Fibroblast of peridontal ligament (primary cell): ENCODE measurements at regions not wholly inside any gene's neighbourhood (a gene's known extent, or its start where the extent isn't known, plus 50 kb on each side); places are given as distances from the start of the nearest gene placed in this dataset.
"Not testable (repeated sequence)": the region's sequence is repeated elsewhere in the genome, so short reads cannot be mapped to it uniquely, and the experiment has no call there.

Experiments used
- DNase-seq: peaks from one replicate; pipeline ENCODE4 v3.0.0-alpha.2; 2010; ENCODE audit errors: extremely low read depth

DNA sequence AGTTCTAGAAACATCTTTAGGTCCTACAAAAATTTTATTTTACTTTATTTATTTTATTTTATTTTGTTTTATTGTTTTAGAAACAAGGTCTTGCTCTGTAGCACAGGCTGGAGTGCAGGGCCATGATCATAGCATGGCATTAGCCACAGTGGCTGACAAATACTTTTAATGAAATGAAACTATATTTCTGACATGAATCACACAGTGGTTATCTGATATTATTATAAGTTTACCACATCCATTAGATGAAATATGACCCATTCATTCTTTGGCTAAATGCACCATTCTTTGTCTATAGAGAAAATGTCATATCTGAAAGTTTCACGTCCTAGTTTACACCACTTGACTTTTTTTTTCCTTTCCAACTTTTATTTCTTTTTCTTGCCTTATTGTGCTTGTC, 613.4 kb upstream of the ADAMTS5 start:
- DNase-seq = peak; percentile 49

DNA sequence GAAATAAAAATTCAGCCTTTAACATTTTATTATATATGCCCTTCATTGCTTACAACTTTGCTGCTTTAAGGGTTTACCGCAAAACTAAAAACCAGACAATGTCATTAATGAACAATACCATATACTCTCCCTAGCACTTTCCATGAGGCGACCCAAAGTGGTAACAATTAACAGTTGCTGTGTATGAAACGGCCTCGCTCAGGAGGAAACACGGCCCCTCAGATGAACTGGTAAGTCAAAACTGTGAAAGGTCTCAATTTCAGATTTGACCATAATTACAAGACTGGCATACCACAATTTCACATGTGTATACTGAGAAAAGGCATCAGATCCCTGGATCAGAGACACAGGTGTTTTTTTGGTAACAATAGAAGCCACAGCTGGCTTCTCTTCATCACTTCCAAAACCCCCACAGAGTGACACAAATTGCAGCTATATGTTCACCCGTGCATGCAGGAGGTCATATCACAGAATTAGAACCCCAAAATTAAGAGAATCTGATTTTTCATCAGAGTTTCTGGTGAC, 611.9 kb upstream of the ADAMTS5 start:
- DNase-seq = no peak

DNA sequence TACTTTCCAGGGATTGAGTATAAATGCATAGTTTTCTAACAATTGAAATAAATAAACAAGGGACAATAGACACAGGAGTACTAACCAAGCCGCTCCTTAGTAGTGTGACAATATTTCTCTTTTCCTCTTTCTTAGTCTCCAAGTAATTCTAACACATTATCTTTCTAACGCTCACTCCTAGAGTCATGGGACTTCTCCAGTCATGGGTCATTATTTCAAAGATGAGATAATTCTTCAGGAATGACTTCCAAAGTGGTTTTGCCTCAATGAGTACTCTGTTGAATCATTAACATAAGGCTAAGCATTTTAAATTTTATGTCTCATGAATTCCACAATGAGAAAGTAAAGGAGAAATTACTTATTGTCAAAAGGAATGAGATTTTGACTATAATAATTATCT, 605.8 kb upstream of the ADAMTS5 start:
- peak; percentile 94 for DNase-seq

DNA sequence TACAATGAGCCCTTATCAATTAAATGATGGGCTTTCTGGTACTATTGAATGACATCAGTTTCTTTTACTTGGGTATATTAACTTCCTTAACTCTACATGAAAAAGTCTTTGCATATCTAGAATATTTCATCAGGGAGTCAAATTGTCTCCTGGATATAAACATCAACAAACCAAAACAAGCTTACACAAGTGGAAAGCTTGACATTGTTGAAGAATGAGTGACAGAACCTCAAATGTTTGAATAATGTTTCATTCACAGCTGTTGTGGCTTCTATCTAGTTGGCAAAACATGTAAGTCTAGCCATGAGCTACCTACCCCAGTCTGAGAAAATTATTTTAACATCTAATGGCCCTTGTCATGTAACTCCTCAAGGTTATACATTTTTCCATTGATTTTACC, 604.8 kb upstream of the ADAMTS5 start:
- peak; percentile 89 for DNase-seq

DNA sequence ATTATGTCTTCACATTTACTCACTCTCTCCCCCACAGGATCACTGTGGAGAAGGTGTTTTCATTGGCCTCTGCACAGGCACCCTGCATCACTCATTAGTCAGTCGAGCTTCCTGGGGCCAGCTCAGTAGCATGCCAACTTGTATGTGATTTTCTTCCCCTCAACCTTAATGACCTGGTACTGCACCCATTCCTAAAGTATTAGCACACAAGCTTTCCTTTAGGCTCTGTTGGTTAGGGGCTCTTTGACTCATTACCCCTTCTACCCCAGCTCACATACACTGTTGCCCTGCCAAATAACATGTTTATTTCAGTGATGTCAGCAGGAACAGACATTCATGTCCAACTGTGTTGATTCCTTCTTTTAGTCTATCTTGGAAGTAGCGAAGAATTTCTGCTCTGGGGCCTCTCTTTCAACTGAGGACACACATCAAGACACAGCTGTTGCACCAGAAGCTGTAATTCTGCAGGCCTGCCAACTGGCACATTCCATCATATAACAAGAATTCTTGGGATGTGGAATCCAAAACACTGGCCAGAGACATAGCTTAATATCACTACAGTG, 603.5 kb upstream of the ADAMTS5 start:
- DNase-seq = peak; percentile 98

DNA sequence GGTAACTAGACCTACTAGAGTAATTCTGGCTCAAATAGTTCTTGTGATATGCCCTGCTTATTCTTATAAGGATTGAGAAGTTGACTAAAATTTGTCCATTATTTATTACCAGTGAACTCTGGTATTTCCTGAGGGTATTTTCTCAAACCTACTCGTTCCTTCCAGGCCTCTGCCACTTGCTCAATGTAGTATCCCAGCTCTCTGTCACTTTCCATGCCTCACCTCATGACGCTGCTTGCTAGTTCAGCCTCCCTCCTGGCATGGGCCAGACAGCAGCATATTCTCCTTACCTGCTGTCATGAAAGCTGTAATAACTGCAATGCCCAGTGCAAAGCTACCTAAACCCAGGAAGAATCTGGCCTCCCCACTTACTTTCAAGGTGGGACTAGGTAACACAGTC, 602.9 kb upstream of the ADAMTS5 start:
- DNase-seq = no peak

DNA sequence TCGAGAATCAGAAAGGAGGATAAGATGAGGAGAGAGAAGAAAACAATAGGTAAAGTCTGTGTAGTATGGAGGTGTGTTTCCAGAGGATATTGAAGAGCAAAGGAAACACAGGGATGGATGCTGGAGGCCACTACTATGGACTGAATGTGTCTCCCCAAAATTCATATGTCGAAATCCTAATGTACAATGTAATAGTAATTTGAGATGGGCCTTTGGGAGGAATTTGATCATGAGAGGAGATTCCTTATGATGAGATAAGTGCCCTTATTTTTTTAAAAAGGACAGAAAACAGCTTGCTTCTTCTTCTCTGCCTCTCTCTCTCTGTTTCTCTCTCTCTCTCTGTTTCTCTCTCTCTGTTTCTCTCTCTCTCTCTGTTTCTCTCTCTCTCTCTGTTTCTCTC, 602.2 kb upstream of the ADAMTS5 start:
- peak; percentile 67 for DNase-seq

DNA sequence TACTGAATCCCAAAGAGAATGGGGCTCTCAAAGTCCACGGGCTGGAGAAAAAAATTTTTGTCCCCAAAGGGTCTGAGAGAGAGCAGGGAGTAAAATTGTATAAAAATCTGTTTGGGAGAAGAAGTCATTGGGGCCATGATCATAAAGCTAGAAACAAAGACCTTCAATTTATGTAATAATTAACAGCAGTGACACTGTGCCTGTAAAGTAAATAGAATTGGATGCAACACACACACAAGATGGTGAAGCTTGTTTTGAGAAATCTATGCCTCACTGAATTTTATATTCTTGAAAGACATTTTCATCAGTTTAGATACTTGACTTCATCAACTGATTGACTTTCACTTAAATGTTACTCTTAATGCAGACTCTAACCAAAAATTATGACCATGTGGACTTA, 600.5 kb upstream of the ADAMTS5 start:
- peak; percentile 26 for DNase-seq

DNA sequence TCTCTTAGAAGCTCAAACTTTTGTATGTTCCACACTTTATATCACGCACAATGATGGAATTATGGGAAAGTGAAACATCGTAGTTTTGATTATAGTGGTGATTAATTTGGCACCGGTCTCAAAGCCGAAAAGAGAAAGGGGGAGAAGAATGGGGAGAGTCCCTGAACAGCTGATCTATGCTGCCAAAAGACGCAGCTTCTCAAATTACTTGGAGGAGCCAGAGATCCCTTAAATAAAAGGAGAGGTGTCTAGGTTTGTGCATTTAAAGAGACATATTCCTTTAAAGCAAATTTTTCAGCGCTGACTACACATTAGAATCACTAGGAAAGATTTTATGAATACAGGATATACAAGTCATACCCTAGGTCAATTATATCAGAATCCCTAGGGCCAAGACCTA, 599.6 kb upstream of the ADAMTS5 start:
- DNase-seq = no peak

DNA sequence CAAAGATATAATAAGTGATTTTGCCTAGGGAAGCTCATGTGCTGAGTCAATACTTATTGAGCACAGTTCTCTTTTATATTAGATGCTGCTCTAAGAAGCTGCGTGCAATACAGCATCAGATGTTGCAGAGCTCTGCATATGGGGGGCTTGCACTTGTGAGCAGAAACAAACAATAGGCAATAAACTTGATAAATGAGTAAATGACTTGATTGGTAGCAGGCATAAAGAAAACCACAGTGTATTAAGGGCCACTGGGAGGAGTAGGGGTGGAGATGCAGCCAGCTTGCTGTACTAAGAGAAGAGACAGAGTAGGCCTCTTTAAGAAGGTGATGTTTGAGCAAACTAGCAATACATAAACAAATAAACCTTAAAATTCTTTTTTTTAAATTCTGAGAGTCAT, 598.5 kb upstream of the ADAMTS5 start:
- DNase-seq = no peak

DNA sequence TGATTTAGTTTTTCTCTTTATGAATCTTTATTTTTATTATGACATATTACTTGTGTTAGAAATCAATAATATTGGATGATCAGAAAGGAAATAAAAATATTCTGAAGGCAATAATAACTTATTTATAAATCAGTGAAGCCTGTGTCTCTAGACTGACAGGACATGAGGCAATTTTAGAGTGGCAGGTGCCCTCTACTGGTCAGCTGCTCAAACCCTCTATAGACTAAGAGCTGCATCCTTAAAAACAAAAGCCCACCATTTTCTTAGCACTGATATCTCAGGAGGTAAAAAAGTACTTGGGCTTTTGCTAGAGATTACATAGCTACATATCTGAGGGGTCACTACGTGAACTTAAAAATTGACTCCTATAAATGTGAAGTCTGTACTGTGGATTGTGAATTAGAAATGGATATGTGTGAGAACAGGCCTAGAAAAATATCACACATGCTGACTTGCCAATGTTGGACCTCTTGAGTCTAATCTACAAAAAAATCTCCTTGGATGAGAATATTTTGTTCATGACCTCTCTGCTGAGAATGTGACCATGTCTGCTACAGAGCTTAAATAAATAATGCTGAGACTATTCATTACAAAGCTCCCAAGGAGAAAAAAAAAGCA, 597.9 kb upstream of the ADAMTS5 start:
- peak; percentile 81 for DNase-seq

DNA sequence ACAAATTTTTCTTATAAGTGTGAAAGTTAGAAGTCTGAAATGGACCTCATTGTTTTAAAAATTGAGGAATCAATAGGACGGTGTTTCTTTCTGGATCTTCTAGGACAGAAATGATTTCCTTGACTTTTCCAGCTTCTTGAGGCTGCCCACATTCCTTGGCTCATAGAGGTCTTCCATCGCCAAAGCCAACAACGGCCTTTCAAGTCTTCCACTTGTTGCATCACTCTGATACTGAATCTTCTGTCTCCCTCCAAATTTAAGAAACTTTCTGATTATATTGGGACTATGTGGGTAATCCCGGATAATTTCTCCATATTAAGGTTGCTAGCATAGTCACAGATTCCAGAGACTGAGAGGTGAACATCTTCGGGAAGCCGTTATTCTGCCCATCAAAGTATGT, 595.4 kb upstream of the ADAMTS5 start:
- no peak for DNase-seq

DNA sequence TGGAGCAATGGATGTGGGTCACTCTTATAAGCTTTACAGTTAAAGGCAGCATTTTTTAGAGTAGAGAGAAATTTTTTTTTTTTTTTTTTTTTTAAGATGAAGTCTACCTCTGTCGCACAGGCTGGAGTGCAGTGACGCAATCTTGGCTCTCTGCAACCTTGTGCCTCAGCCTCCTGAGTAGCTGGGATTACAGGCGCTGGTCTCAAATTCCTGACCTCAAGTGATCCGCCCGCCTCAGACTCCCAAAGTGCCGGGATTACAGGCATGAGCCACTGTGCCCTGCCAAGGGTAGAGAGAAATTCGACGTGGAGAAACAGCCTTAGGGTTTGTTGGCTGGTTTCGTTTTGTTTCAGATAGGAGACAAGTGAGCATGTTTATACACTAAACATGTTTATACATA, 594.2 kb upstream of the ADAMTS5 start:
- no peak for DNase-seq

DNA sequence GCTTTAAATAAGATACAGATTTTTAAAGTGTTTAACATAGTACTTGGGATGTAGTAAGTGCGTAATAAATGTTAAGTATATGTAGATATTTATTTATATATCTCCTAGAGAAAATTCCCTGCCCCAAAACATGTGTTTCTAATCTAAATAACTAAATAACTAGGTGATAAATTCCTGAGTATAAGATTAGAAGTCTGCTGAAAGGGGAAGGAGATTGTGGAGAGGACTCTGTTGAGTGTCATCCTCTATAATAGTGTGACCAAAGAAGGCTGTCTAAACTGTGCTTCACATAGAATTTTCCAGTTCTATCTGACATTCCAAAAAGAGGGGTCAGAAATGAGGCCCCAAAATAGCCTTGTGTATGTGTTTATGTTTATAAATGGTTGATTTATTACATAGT, 590.5 kb upstream of the ADAMTS5 start:
- no peak for DNase-seq

DNA sequence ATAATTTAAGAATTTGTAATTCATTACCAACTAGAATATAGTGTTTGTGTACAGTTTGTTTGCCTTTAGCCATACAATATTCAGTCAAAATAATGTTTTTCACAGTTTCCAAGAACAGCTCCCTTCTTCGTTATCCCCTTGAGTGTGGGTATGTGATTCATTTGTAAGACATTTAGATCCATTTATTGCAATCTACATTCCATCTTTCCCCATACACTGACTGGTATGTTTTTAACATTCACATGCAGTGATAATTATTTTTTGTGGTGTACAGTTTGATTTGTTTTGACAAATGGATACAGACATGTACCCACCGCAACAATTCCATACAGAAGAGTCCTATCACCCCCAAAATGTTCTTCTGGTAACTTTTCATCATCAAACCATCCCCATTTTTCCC, 589.1 kb upstream of the ADAMTS5 start:
- peak; percentile 45 for DNase-seq

DNA sequence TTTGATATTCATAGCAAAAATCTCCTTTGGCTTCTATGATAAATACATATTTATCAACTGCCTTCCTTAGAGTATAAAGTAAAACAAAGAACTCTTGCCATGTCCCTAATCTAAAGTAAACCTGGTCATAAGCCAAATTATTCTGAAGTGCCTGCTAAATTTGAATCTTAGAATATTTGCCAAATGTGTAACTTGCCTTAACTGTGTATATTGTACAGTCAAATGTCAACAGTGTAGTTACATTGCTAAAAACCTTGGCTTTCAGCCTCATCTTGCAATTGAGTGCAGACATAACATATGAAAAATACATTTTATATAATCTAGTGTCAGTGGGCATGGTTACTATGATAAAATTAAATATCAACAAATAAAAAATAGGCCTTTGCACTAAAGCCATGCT, 583.4 kb upstream of the ADAMTS5 start:
- DNase-seq = peak; percentile 33

DNA sequence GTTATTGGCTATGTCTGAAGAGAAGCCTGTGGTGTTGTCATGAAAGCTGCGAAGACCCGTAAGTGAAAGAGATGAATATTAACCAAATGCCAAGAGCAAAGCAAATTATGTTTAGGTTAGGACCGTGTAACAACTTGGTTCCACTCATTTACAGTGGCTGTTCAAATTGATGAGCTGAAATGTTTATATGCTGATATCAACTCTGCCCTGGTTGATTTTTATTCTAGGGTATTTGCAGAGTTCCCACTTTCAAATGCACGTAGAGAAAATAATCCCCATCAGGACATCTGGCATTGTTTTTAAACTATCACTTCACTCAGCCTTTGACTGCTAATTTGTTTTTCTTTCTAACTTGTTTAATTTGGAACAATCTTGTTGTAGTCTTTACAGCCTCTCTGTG, 581.6 kb upstream of the ADAMTS5 start:
- DNase-seq = no peak

DNA sequence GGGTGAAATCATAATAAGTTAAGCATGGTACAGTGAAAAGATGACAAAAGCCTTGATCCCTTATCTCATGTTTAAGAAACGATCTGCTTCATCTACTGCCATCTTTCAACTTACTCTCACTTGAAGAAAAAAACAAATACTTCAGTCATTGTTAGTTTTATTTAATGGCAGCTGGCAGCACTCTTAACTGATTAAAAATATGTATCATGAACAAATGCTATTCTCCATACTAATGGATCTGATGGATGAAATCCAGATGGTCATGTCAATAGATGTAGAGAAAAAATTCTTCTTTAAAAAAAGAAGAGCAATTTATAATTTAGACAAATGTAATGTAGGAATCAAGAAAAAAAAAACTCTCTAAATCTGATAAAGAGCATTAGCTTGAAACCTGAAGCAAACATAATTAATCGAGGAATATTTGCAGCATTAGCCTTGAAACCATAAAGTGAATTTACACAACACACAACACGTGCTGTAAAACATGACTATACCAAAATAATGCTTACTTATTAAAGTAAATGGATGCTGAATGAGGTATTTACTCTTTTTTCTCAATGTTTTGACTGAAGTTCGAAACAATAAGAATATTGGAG, 579.0 kb upstream of the ADAMTS5 start:
- DNase-seq = no peak

DNA sequence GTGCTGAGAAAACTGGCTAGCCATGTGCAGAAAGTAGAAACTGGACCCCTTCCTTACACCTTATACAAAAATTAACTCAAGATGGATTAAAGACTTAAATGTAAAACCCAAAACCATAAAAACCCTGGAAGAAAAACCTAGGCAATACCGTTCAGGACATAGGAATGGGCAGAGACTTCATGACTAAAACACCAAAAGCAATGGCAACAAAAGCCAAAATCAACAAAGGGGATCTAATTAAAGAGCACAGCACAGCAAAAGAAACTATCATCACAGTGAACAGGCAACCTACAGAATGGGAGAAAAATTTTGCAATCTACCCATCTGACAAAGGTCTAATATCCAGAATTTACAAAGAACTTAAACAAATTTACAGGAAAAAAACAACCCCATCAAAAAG, 575.2 kb upstream of the ADAMTS5 start:
- not testable (repeated sequence) for DNase-seq

DNA sequence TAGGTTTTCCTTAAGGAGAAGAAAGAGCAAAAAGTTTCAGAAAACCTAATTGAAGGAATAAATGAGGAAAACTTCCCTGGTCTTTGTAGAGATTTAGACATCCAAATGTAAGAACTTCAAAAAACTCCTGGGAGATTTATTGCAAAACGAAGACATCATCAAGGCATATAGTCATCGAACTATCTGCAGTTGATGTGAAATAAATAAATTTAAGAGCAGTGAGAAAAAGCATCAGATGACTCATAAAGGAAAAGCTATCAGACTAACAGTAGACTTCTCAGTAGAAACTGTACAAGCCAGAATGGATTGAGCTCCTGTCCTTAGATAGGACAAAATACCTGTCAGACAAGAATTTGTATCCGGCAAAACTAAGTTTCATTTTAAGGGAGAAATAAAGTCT, 569.4 kb upstream of the ADAMTS5 start:
- peak; percentile 78 for DNase-seq

DNA sequence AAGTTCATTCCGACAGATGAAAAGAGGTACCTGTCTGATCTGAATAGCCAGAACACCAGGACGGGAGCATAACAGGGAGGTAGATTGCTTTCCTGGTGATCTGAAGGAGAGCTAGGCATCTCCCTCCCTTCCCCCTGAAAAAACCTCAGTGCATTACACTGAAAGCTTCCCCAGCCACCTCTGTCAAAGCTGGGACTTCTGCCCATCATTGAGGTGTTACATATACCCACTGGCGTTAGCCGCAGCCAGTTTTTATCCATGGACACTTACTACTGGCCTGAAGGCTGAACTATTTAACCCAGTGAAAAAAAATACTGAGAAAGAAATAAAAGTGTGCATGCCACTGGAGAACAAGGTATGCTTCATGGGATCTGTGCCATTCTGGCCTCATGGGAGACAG, 568.3 kb upstream of the ADAMTS5 start:
- DNase-seq = no peak

DNA sequence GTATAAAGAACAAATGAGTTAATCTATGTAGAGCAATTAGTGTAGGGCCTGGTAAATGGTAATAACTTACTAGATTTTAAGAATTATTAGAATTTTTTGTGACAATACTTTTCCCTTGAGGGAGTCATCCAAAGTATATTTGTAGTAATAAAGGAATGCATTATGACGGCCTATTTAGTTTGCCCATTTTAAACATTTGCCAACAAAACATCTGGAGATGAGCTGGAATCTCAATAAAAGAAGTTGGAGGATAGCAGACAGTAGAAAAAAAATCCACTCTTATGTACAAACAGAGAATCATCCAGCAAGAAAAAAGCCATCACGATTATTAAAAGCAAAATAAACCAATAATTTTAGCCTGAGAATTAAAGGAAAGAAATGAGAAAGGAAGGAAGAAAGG, 567.3 kb upstream of the ADAMTS5 start:
- DNase-seq = no peak

DNA sequence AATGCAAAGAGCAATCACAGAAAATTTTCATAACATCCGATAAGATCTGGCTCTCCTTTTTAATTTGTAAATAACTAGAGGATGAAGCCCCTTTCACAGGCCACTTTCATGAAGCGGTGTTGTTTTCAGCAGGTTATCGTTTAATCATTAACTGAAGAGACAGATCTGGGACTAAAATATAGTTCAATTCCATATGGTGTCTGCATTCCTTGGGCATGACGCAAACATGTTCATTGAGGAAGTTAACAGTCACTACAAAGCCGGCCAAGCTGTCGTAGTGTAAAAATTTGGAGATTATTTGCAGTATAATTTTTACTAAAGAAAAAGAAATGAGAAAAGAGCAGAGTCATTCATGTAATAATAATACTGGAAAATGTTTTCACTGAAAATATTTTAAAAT, 565.2 kb upstream of the ADAMTS5 start:
- DNase-seq = no peak

DNA sequence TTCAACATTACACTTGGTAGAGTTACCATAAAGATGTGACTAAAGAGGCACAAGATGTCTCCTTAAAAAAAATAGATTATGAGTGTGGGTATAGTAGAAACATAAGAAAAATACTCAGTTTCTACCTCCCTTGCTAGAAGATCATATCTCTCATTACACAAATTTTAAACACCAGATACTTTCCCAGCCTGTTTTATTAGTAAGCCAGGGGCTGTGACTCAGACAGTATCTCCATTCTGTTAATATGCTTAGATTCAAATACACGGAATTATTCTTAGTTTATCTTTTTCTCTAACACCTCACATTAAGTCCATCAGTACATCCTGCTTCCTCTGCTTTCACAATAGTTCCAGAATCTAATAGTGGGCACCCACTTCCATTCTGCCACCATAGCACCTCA, 561.8 kb upstream of the ADAMTS5 start:
- DNase-seq = no peak
